Neural cell (in vitro differentiated cells): ENCODE measurements at regions not wholly inside any gene's neighbourhood (a gene's known extent, or its start where the extent isn't known, plus 50 kb on each side); places are given as distances from the start of the nearest gene placed in this dataset.

Source experiments
- H2AFZ ChIP-seq: fragments of 200-600, 300-800 bp; sonication (generic), shearing (Covaris generic); 2 replicates; pipeline ENCODE4 v1.6.0; 2014; ENCODE audit warnings: low read depth, mild to moderate bottlenecking, antibody characterized with exemption, low read length, moderate library complexity
- H3F3A ChIP-seq: fragments of 200-600 bp; shearing (Covaris generic); 2 replicates; pipeline ENCODE4 v1.6.1; 2016; ENCODE audit warnings: mild to moderate bottlenecking, moderate library complexity, mixed read lengths, antibody characterized with exemption, low read length; ENCODE audit not compliant: insufficient read depth, poor library complexity, severe bottlenecking
- H3K27ac ChIP-seq: fragments of 200-600, 300-800 bp; sonication (generic), shearing (Covaris generic); 2 replicates; pipeline ENCODE4 v1.5.1; 2014; ENCODE audit warnings: mild to moderate bottlenecking, low read length, moderate library complexity
- H3K27me3 ChIP-seq: fragments of 300-800, 200-600 bp; sonication (generic), shearing (Covaris generic); 2 replicates; pipeline ENCODE4 v1.6.0; 2014; ENCODE audit warnings: mild to moderate bottlenecking, low read depth, low read length, moderate library complexity; ENCODE audit not compliant: insufficient read depth
- H3K36me3 ChIP-seq: fragments of 300-800, 200-600 bp; sonication (generic), shearing (Covaris generic); 2 replicates; pipeline ENCODE4 v1.5.1; 2014; ENCODE audit warnings: mild to moderate bottlenecking, antibody characterized with exemption, low read length, moderate library complexity; ENCODE audit not compliant: insufficient read depth
- H3K4me2 ChIP-seq: fragments of 300-800, 200-600 bp; sonication (generic), shearing (Covaris generic); 2 replicates; pipeline ENCODE4 v1.6.0; 2014; ENCODE audit warnings: mild to moderate bottlenecking, low read length
- H3K4me3 ChIP-seq: fragments of 300-800, 200-600 bp; sonication (generic), shearing (Covaris generic); 2 replicates; pipeline ENCODE4 v1.5.1; 2014; ENCODE audit warnings: mild to moderate bottlenecking, low read length, moderate library complexity
- H3K79me2 ChIP-seq: fragments of 200-600 bp; shearing (Covaris generic); replicated peaks from 2 replicates; pipeline ENCODE4 v1.6.0; 2014; ENCODE audit warnings: mild to moderate bottlenecking, low read length, moderate library complexity; ENCODE audit not compliant: insufficient read depth
- H3K9ac ChIP-seq: fragments of 300-800, 200-600 bp; sonication (generic), shearing (Covaris generic); 2 replicates; pipeline ENCODE4 v1.6.1; 2016; ENCODE audit warnings: mild to moderate bottlenecking, low read length, mixed read lengths
- H3K9me2 ChIP-seq: fragments of 200-600 bp; shearing (Covaris generic); 2 replicates; pipeline ENCODE4 v1.6.1; 2016; ENCODE audit warnings: mild to moderate bottlenecking, low read length, mixed read lengths; ENCODE audit not compliant: insufficient read depth
- H3K9me3 ChIP-seq: fragments of 200-600, 300-800 bp; sonication (generic), shearing (Covaris generic); 2 replicates; pipeline ENCODE4 v1.6.1; 2016; ENCODE audit warnings: mild to moderate bottlenecking, mixed run types, low read length, moderate library complexity, mixed read lengths
- H4K20me1 ChIP-seq: fragments of 200-600 bp; shearing (Covaris generic); 2 replicates; pipeline ENCODE4 v1.6.1; 2016; ENCODE audit warnings: mild to moderate bottlenecking, mixed run types; ENCODE audit not compliant: insufficient read depth
- EP300 ChIP-seq: fragments of 450-650 bp; conservative IDR thresholded peaks from 2 replicates; pipeline ENCODE4 v1.6.1; 2014; ENCODE audit warnings: antibody characterized with exemption, mild to moderate bottlenecking, moderate library complexity; ENCODE audit not compliant: poor library complexity, severe bottlenecking
- EZH2 ChIP-seq: fragments of 200-600, 300-800 bp; shearing (Covaris generic), sonication (generic); IDR thresholded peaks from 2 replicates; pipeline ENCODE4 v1.6.1; 2014; ENCODE audit warnings: antibody characterized with exemption, low read length, borderline replicate concordance, mild to moderate bottlenecking; ENCODE audit not compliant: insufficient read depth, poor library complexity, severe bottlenecking
- MXI1 ChIP-seq: fragments of 450-650 bp; conservative IDR thresholded peaks from 2 replicates; pipeline ENCODE4 v1.6.1; 2014; ENCODE audit warnings: antibody characterized with exemption, mild to moderate bottlenecking; ENCODE audit not compliant: poor library complexity, severe bottlenecking
- POLR2AphosphoS5 ChIP-seq: IDR thresholded peaks from 2 replicates; pipeline ENCODE4 v1.6.1; 2012
- RAD21 ChIP-seq: fragments of 450-650 bp; conservative IDR thresholded peaks from 2 replicates; pipeline ENCODE4 v1.6.1; 2014; ENCODE audit warnings: antibody characterized with exemption, mild to moderate bottlenecking, moderate library complexity
- SMC3 ChIP-seq: fragments of 450-650 bp; conservative IDR thresholded peaks from 2 replicates; pipeline ENCODE4 v1.6.1; 2014; ENCODE audit warnings: antibody characterized with exemption, mild to moderate bottlenecking, moderate library complexity; ENCODE audit not compliant: poor library complexity
- TAF1 ChIP-seq: IDR thresholded peaks from 2 replicates; pipeline ENCODE4 v1.6.1; 2012; ENCODE audit warnings: low read depth
- TF ChIP-seq, protein P1 (sequence below): IDR thresholded peaks from 2 replicates; pipeline ENCODE4 v1.6.1; 2012; ENCODE audit warnings: borderline replicate concordance
- TF ChIP-seq, protein P2 (sequence below): fragments of 450-650 bp; IDR thresholded peaks from 2 replicates; pipeline ENCODE4 v1.5.1; 2014; ENCODE audit warnings: antibody characterized with exemption, mild to moderate bottlenecking, moderate library complexity; ENCODE audit not compliant: poor library complexity, severe bottlenecking

DNA sequence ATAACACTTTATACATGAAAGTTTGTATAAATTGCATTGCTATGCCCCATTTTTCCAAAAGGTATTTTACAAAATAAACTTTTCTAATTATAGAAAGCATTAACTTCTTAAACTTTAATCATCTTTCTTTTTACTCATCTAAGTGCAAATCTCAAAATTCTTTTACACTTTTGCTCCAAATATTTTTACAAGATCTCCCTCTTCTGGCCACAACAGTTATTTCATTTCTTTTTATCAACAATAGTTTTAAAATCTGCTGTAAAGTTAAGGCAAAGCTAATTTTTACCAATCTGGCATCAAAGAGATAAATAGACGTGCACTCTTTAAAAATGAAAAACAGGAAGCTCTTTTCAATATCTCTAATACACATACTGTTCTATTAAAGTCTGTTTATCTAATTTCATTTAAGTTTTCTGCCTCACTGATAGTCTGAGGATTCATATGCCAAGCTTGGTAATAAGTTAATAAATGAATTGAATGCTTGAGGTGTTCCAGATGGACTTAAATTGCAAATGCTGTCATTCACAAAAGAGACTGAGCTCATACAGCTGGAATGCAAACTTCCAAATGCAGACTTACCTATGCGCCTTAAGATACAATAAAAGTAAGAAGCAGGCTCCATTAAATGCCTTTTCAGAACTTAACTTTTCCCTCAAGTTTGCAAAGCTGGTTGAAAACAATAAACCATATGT lies 583.0 kb upstream of the ATXN8OS start:
- Histone ChIP-seq H3K9me3 (no peaks in the 10 kb centered on the region), H3F3A (no peaks in the 10 kb centered on the region), H3K79me2 (no peaks in the 10 kb centered on the region), H3K9ac (no peak overlapping the region), H4K20me1 (no peaks in the 10 kb centered on the region), H3K9me2 (no peaks in the 10 kb centered on the region), H3K36me3 (no peaks in the 10 kb centered on the region), H2AFZ (no peak overlapping the region), H3K4me2 (no peak overlapping the region), H3K27ac (no peak overlapping the region), H3K4me3 (no peak overlapping the region), H3K27me3 (no peaks in the 10 kb centered on the region)
- TF ChIP-seq, protein P1, sequence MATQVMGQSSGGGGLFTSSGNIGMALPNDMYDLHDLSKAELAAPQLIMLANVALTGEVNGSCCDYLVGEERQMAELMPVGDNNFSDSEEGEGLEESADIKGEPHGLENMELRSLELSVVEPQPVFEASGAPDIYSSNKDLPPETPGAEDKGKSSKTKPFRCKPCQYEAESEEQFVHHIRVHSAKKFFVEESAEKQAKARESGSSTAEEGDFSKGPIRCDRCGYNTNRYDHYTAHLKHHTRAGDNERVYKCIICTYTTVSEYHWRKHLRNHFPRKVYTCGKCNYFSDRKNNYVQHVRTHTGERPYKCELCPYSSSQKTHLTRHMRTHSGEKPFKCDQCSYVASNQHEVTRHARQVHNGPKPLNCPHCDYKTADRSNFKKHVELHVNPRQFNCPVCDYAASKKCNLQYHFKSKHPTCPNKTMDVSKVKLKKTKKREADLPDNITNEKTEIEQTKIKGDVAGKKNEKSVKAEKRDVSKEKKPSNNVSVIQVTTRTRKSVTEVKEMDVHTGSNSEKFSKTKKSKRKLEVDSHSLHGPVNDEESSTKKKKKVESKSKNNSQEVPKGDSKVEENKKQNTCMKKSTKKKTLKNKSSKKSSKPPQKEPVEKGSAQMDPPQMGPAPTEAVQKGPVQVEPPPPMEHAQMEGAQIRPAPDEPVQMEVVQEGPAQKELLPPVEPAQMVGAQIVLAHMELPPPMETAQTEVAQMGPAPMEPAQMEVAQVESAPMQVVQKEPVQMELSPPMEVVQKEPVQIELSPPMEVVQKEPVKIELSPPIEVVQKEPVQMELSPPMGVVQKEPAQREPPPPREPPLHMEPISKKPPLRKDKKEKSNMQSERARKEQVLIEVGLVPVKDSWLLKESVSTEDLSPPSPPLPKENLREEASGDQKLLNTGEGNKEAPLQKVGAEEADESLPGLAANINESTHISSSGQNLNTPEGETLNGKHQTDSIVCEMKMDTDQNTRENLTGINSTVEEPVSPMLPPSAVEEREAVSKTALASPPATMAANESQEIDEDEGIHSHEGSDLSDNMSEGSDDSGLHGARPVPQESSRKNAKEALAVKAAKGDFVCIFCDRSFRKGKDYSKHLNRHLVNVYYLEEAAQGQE = no peak
- TF ChIP-seq TAF1 = no peak
- no peak for TF ChIP-seq MXI1
- no peak for TF ChIP-seq EZH2
- peak; percentile 58 for TF ChIP-seq SMC3
- peak; percentile 65 for TF ChIP-seq RAD21
- no peak for TF ChIP-seq POLR2AphosphoS5
- TF ChIP-seq, protein P2, sequence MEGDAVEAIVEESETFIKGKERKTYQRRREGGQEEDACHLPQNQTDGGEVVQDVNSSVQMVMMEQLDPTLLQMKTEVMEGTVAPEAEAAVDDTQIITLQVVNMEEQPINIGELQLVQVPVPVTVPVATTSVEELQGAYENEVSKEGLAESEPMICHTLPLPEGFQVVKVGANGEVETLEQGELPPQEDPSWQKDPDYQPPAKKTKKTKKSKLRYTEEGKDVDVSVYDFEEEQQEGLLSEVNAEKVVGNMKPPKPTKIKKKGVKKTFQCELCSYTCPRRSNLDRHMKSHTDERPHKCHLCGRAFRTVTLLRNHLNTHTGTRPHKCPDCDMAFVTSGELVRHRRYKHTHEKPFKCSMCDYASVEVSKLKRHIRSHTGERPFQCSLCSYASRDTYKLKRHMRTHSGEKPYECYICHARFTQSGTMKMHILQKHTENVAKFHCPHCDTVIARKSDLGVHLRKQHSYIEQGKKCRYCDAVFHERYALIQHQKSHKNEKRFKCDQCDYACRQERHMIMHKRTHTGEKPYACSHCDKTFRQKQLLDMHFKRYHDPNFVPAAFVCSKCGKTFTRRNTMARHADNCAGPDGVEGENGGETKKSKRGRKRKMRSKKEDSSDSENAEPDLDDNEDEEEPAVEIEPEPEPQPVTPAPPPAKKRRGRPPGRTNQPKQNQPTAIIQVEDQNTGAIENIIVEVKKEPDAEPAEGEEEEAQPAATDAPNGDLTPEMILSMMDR = peak; percentile 60
- no peak for TF ChIP-seq EP300

DNA sequence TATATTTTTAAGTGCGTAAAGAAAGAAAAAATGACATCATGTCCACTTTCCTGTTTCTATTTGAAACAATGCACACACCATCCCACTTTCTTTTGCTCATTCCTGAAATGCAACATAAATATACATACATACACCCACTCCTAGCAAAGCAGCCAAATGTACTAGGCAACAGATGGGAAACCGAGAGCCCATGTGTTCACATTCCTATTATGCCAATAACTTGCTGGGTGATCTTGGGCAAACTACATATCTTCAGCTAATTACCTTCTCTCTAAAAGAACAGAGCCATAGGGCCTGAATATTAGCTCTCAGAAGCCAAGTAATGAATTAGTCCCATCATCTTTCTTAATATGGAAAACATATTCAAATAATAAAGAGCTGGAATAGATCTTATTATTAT lies 610.6 kb upstream of the ATXN8OS start:
- H2AFZ ChIP-seq = no peak overlapping the region
- TF ChIP-seq POLR2AphosphoS5 = no peak
- TF ChIP-seq TAF1 = no peak
- TF ChIP-seq, protein P1 = no peak
- TF ChIP-seq EZH2 = no peak
- no peak for TF ChIP-seq EP300
- no peak for TF ChIP-seq RAD21
- TF ChIP-seq, protein P2 = no peak
- no peak for TF ChIP-seq SMC3
- no peak for TF ChIP-seq MXI1
- no peaks in the 10 kb centered on the region for H3K9me3 ChIP-seq
- no peak overlapping the region for H3K4me3 ChIP-seq
- H3K27ac ChIP-seq = no peak overlapping the region
- H3K4me2 ChIP-seq = no peak overlapping the region
- no peaks in the 10 kb centered on the region for H4K20me1 ChIP-seq
- no peaks in the 10 kb centered on the region for H3K36me3 ChIP-seq
- no peaks in the 10 kb centered on the region for H3K27me3 ChIP-seq
- no peaks in the 10 kb centered on the region for H3F3A ChIP-seq
- no peaks in the 10 kb centered on the region for H3K79me2 ChIP-seq
- no peak overlapping the region for H3K9ac ChIP-seq
- H3K9me2 ChIP-seq = no peaks in the 10 kb centered on the region
